Kidney (tissue), 13 donors: ENCODE measurements at regions not wholly inside any gene's neighbourhood (a gene's known extent, or its start where the extent isn't known, plus 50 kb on each side); places are given as distances from the start of the nearest gene placed in this dataset.
"Not testable (repeated sequence)": the region's sequence is repeated elsewhere in the genome, so short reads cannot be mapped to it uniquely, and the experiment has no call there.

ENCODE experiments used
- DNase-seq, 5 donors: peaks; one replicate each; pipeline ENCODE4 v3.0.0-alpha.2; 2013 to 2020
- FAIRE-seq: peaks from 2 replicates; lab custom pipeline; 2012; peaks lifted over from hg19 to GRCh38; lab: Jason Lieb, UNC
- H3K27ac ChIP-seq, 2 donors: one replicate each; pipeline ENCODE4 v1.7.0; 2013; ENCODE audit warnings: low read depth in 2 of 2, low read length in 2 of 2, inconsistent platforms in 1 of 2
- H3K27me3 ChIP-seq: one replicate; pipeline ENCODE4 v1.7.1; 2013; ENCODE audit warnings: low read length, inconsistent platforms; ENCODE audit not compliant: control insufficient read depth, insufficient read depth
- H3K36me3 ChIP-seq, 3 donors: one replicate each; pipeline versions ENCODE4 v1.7.0 to v1.7.1; 2013; ENCODE audit warnings: low read length in 3 of 3, control low read depth in 1 of 3, inconsistent platforms in 1 of 3; ENCODE audit not compliant: insufficient read depth in 3 of 3, control insufficient read depth in 2 of 3
- H3K4me1 ChIP-seq, 3 donors: one replicate each; pipeline versions ENCODE4 v1.7.0 to v1.7.1; 2013; ENCODE audit warnings: low read length in 3 of 3, inconsistent platforms in 1 of 3, low read depth in 1 of 3; ENCODE audit not compliant: control insufficient read depth in 2 of 3, insufficient read depth in 2 of 3
- H3K4me3 ChIP-seq, 3 donors: one replicate each; pipeline versions ENCODE4 v1.7.0 to v1.8.1; 2013; ENCODE audit warnings: low read length in 3 of 3, control low read depth in 1 of 3, inconsistent platforms in 1 of 3
- H3K9ac ChIP-seq, 3 donors: one replicate each; pipeline versions ENCODE4 v1.7.0 to v1.7.1; 2013; ENCODE audit warnings: low read length in 3 of 3, control low read depth in 1 of 3, inconsistent platforms in 1 of 3
- H3K9me3 ChIP-seq, 3 donors: one replicate each; pipeline versions ENCODE4 v1.7.0 to v1.7.1; 2013; ENCODE audit warnings: low read length in 3 of 3, control low read depth in 1 of 3, inconsistent platforms in 1 of 3; ENCODE audit not compliant: control insufficient read depth in 2 of 3, insufficient read depth in 1 of 3
- CTCF ChIP-seq: IDR thresholded peaks from 3 replicates; pipeline ENCODE4 v1.5.1; 2012; ENCODE audit warnings: mild to moderate bottlenecking, moderate library complexity, borderline replicate concordance; ENCODE audit not compliant: insufficient read depth; ENCODE audit errors: extremely low read depth
- intact Hi-C: fragments of 100-400 bp; cut with DNase I; formaldehyde crosslinking; loops from one replicate; pipeline ENCODE4 v1.11.1; 2022
- donor health status: control.
- donor health status: control.
- donor health status: control.
- donor health status: control.
- donor health status: control.
- donor health status: DM: yes; HTN: yes; CAD: no.
- donor health status: Normal renal cell carcinoma (clear cell type).

DNA sequence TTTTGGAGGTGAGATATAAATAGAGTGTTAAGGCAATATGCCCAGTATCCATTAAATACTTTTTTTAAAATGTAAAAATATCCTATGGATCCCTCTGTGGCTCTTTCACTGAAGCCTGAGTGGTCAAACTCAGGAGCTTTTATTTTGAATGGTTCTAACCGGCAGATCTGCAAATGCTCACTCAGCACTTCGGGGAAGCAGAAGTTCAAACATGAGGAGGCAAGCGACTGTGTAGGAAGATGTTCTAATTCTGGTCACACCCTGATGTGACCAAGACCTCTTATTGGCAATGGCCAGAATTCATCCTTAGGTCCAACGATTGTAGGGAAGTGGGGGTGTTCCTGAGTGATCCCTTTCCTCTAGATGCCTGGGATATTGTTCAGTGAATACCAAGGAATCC is 168.8 kb downstream of the CDCA7 start:
- Histone ChIP-seq H3K27me3 (no peaks in the 10 kb centered on the region), H3K9ac (no peak overlapping the region), H3K4me1 (no peaks in the 10 kb centered on the region), H3K27ac (no peak overlapping the region), H3K4me3 (no peak overlapping the region), H3K9me3 (no peaks in the 10 kb centered on the region), H3K36me3 (no peaks in the 10 kb centered on the region)
- TF ChIP-seq CTCF, result no peak
- intact Hi-C loops, result no loop called here
- peak in 1 of 5 donors; percentile 9 for DNase-seq
- FAIRE-seq, result no peak

DNA sequence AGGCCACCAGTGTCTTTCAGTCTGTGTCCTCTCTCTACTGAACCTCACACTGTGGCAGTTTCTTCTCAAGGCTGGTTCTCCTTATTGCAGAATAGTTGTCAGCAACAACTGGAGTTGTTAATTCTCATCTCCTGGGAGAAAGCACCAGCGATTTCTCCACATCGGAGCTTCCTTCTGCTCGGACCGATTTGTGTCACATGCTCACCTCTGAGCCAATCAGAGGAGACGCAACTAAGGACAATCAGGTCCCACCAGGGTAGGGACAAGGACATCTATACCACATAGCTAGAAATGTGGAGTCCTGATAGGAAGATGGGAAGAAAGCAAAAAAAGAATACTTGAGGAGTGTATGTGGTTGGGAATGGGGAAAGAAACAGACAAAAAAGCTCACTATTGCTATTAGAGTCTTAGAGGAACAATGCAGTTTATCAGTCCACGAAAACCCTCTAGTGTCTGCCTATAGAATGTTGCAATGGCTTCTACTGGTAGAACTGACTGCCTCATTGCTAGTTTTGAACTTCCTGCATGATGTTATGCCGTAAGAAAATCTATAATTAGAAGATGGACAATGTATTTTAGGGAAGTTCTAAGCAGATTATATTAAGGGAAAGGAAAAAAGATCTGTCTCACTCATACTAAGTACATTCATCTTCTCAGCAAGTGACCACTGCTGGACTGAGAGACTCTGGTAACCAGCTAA is 169.7 kb downstream of the CDCA7 start:
- Histone ChIP-seq H3K27ac (no peak overlapping the region), H3K9me3 (no peaks in the 10 kb centered on the region), H3K36me3 (no peaks in the 10 kb centered on the region), H3K4me1 (no peaks in the 10 kb centered on the region), H3K4me3 (no peak overlapping the region), H3K9ac (no peak overlapping the region), H3K27me3 (no peaks in the 10 kb centered on the region)
- no peak for TF ChIP-seq CTCF
- FAIRE-seq (no peak), DNase-seq (no peak)
- intact Hi-C loops, result no loop called here

- H3K27me3 ChIP-seq, H3K9ac ChIP-seq, H3K36me3 ChIP-seq, FAIRE-seq, H3K27ac ChIP-seq, intact Hi-C loops, H3K4me3 ChIP-seq, H3K4me1 ChIP-seq, DNase-seq, H3K9me3 ChIP-seq: not testable (repeated sequence)
Measured at GRCh38 chr2:173532732-173533531, 178.3 kb downstream of the CDCA7 start.

- intact Hi-C loops, result no loop called here
- no peaks in the 10 kb centered on the region for H3K9me3 ChIP-seq
- no peak for TF ChIP-seq CTCF
- no peaks in the 10 kb centered on the region for H3K27me3 ChIP-seq
- DNase-seq (no peak), FAIRE-seq (no peak)
- no peak overlapping the region for H3K9ac ChIP-seq
- no peaks in the 10 kb centered on the region for H3K4me1 ChIP-seq
- no peak overlapping the region for H3K27ac ChIP-seq
- no peaks in the 10 kb centered on the region for H3K36me3 ChIP-seq
- H3K4me3 ChIP-seq, result no peak overlapping the region
Measured at GRCh38 chr2:173537694-173538093, 183.0 kb downstream of the CDCA7 start.
